Transverse colon (tissue), 4 donors: ENCODE measurements at regions not wholly inside any gene's neighbourhood (a gene's known extent, or its start where the extent isn't known, plus 50 kb on each side); places are given as distances from the start of the nearest gene placed in this dataset.
"Not testable (repeated sequence)": the region's sequence is repeated elsewhere in the genome, so short reads cannot be mapped to it uniquely, and the experiment has no call there.

Source experiments
- DNase-seq: peaks from one replicate; pipeline ENCODE4 v3.0.0-alpha.2; 2019
- H3K27ac ChIP-seq, 4 donors: fragments of 200-600 bp; sonication (generic); 2 replicates each; pipeline ENCODE4 v1.5.1; 2016 to 2018; ENCODE audit warnings: inconsistent platforms in 4 of 4
- H3K27me3 ChIP-seq: fragments of 200-600 bp; sonication (generic); 2 replicates; pipeline ENCODE4 v1.5.1; 2017; ENCODE audit warnings: inconsistent platforms
- H3K36me3 ChIP-seq, 4 donors: fragments of 200-600 bp; sonication (generic); 2 replicates each; pipeline ENCODE4 v1.5.1; 2017 to 2019; ENCODE audit warnings: inconsistent platforms in 4 of 4
- H3K4me1 ChIP-seq, 4 donors: fragments of 200-600 bp; sonication (generic); 2 replicates each; pipeline ENCODE4 v1.5.1; 2017 to 2020; ENCODE audit warnings: inconsistent platforms in 4 of 4
- H3K4me3 ChIP-seq, 4 donors: fragments of 200-600 bp; sonication (generic); 1 replicate in 1 of 4; 2 replicates in 3 of 4; pipeline versions ENCODE4 v1.5.1 to v1.6.1; 2017 to 2019; ENCODE audit warnings: inconsistent platforms in 4 of 4
- H3K9me3 ChIP-seq, 2 donors: fragments of 200-600 bp; sonication (generic); 2 replicates each; pipeline ENCODE4 v1.5.1; 2017 to 2019; ENCODE audit warnings: inconsistent platforms in 2 of 2
- EP300 ChIP-seq: sonication (generic); formaldehyde crosslinking; IDR thresholded peaks from one replicate; pipeline ENCODE4 v1.6.1; 2017; ENCODE audit warnings: antibody characterized with exemption, low read depth
- POLR2A ChIP-seq: fragments of 450-650 bp; IDR thresholded peaks from one replicate; pipeline ENCODE4 v1.6.1; 2016; ENCODE audit warnings: antibody characterized with exemption, mild to moderate bottlenecking, moderate library complexity
- POLR2AphosphoS5 ChIP-seq, 3 donors: sonication (generic); formaldehyde crosslinking; IDR thresholded peaks; one replicate each; pipeline ENCODE4 v1.6.1; 2016; ENCODE audit warnings: antibody characterized with exemption in 3 of 3
- WGBS, 2 donors: methylation state at CpG; one replicate each; pipeline ENCODE4 v1.1.5; 2018; ENCODE audit warnings: low coverage in 1 of 2; 5-methylcytosine and 5-hydroxymethylcytosine counted together
- in situ Hi-C, 4 donors: fragments of 200-750 bp; cut with MboI; loops; one replicate each; pipeline versions ENCODE4 v1.15.0 to v1.15.1; 2017; ENCODE audit warnings: low sequenced_read_pairs in 3 of 4, low pct_ligation_motif_present in 1 of 4, low pct_unique_long_range_greater_than_20kb in 1 of 4
- intact Hi-C: fragments of 100-400 bp; cut with DNase I; formaldehyde crosslinking; loops from one replicate; pipeline ENCODE4 v1.15.1; 2023; ENCODE audit warnings: low total_unique reads
- TF ChIP-seq, protein P1 (sequence below), 5 experiments: fragments of 200-600 bp in 3 of 5; fragments of 450-650 bp in 2 of 5; sonication (generic) in 3 of 5; IDR thresholded peaks; 1 replicate in 2 of 5; 2 replicates in 3 of 5; pipeline ENCODE4 v1.5.1; 2016 to 2017; ENCODE audit warnings: antibody characterized with exemption in 5 of 5, inconsistent platforms in 3 of 5, mild to moderate bottlenecking in 2 of 5, moderate library complexity in 1 of 5

DNA sequence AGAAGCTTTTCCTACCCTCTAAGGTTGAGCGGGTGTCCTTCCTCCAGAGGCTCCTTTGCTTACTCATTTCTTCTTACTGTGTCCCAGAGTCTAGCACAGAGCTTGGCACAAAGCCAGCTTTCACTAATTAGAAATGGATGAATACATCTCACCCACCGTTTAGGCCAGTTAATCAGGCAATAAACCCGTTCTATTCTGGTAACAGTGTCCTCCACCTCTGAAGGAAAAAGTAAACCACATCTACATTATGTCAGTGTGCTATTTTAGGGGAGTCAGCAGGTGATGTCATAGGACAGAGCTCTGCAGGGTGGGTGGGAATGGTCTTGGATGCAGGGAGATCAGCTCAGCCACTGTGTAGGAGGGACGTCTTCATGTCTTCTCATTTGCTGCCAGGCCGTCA lies 109.2 kb downstream of the OSTF1 start:
- intact Hi-C loops, result no loop called here
- Histone ChIP-seq H3K9me3 (no peaks in the 10 kb centered on the region), H3K27ac (no peak overlapping the region), H3K4me1 (no peaks in the 10 kb centered on the region), H3K27me3 (no peaks in the 10 kb centered on the region), H3K4me3 (no peak overlapping the region), H3K36me3 (no peaks in the 10 kb centered on the region)
- WGBS, 2 donors, result 45 to 56% methylated on average over 5 of the region's 5 CpGs
- DNase-seq, result no peak
- no peak for TF ChIP-seq EP300
- no peak for TF ChIP-seq POLR2A
- TF ChIP-seq POLR2AphosphoS5 (IDR thresholded peaks at IDR 0.05), result no peak
- TF ChIP-seq, protein P1, sequence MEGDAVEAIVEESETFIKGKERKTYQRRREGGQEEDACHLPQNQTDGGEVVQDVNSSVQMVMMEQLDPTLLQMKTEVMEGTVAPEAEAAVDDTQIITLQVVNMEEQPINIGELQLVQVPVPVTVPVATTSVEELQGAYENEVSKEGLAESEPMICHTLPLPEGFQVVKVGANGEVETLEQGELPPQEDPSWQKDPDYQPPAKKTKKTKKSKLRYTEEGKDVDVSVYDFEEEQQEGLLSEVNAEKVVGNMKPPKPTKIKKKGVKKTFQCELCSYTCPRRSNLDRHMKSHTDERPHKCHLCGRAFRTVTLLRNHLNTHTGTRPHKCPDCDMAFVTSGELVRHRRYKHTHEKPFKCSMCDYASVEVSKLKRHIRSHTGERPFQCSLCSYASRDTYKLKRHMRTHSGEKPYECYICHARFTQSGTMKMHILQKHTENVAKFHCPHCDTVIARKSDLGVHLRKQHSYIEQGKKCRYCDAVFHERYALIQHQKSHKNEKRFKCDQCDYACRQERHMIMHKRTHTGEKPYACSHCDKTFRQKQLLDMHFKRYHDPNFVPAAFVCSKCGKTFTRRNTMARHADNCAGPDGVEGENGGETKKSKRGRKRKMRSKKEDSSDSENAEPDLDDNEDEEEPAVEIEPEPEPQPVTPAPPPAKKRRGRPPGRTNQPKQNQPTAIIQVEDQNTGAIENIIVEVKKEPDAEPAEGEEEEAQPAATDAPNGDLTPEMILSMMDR (IDR thresholded peaks at IDR 0.05), result no peak
- in situ Hi-C loops, result no loop called here

DNA sequence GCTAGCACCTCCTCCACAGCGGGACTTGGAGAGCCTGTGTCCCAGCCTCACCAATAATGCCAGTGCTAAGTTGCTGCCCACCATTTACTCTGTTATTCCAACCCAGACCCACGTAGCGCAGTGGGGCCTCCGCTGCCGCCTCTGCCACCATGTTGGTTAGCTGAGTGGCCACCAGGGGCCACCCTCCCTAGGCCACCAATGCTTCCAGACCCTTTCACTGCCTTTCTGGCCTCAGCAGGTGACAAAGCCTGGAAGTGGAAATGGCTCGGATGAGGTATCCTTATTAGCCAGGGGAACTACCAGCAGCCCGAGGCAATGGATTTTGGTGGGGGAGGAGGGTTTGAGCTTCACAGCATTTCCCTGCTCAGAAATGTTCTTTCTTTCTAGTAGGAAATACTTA lies 110.1 kb downstream of the OSTF1 start:
- Histone ChIP-seq H3K27me3 (no peaks in the 10 kb centered on the region), H3K4me1 (no peaks in the 10 kb centered on the region), H3K27ac (no peak overlapping the region), H3K4me3 (no peak overlapping the region), H3K36me3 (no peaks in the 10 kb centered on the region), H3K9me3 (no peaks in the 10 kb centered on the region)
- WGBS, 2 donors, result 87 to 90% methylated on average over 3 to 7 of the region's 7 CpGs
- no peak for TF ChIP-seq POLR2A
- TF ChIP-seq, protein P1 (IDR thresholded peaks at IDR 0.05), result no peak
- no peak for TF ChIP-seq POLR2AphosphoS5 (IDR thresholded peaks at IDR 0.05)
- no peak for TF ChIP-seq EP300
- intact Hi-C loops, result no loop called here
- in situ Hi-C loops, result no loop called here
- DNase-seq, result no peak

GRCh38 chr9:75200892-75201470 lies 112.7 kb downstream of the OSTF1 start:
- intact Hi-C loops (no loop called here), in situ Hi-C loops (loop anchor here in 1 of 4 donors (5.0 kb wide), 1 partner anchor 36 kb away; no protein-coding TSS in a partner anchor)
- 72 to 80% methylated on average over 1 of the region's 1 CpG for WGBS, 2 donors

DNA sequence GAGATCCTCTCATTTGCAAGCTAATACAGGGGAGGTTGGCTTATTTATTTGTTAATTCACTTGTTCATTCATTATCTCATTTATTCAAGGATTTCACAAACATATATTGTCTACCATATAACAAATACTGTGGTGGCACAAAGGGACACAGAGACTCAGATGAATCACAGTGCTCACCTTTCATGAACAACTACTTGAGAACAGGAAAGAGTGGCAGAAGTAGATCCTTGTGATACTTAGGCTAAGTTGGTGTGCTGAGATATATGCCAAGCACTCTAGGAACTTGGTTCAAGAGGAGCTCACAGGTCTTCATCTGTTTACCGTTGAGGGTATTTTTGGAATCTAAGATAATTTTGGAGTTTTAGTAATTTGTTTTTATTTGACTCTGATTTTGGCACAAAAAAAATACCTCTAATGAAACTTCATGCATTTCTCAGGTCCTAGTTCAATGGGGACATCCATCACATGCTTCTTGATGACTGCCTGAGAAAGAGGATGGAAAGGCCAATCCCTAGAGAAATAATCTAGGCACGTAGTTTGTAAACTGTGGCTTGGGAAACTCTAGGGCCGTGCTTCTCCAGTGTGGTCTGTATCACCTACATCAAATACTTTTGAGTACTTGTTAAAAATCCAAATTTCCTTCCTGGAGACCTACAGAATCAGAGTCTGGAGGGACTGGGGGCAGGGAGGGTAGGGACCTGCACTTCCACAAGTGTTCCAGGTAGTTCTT lies 113.3 kb downstream of the OSTF1 start:
- H3K27me3 ChIP-seq, result no peaks in the 10 kb centered on the region
- no peaks in the 10 kb centered on the region for H3K36me3 ChIP-seq
- H3K27ac ChIP-seq, result no peak overlapping the region
- in situ Hi-C loops, result loop anchor here in 1 of 4 donors (5.0 kb wide), 1 partner anchor 36 kb away; no protein-coding TSS in a partner anchor
- intact Hi-C loops, result no loop called here
- TF ChIP-seq, protein P1 (IDR thresholded peaks at IDR 0.05), result no peak
- TF ChIP-seq POLR2AphosphoS5 (IDR thresholded peaks at IDR 0.05) (no peak), EP300 (no peak), POLR2A (no peak)
- H3K9me3 ChIP-seq, result no peaks in the 10 kb centered on the region
- no peaks in the 10 kb centered on the region for H3K4me1 ChIP-seq
- no peak overlapping the region for H3K4me3 ChIP-seq
- DNase-seq, result no peak
- 82 to 91% methylated on average over 1 to 3 of the region's 3 CpGs for WGBS, 2 donors

More at GRCh38 chr9:75200892-75201470, 112.7 kb downstream of the OSTF1 start:
- DNase-seq, result no peak
- Histone ChIP-seq H3K9me3 (no peaks in the 10 kb centered on the region), H3K27ac (no peak overlapping the region), H3K4me1 (no peaks in the 10 kb centered on the region), H3K4me3 (no peak overlapping the region), H3K27me3 (no peaks in the 10 kb centered on the region), H3K36me3 (no peaks in the 10 kb centered on the region)
- no peak for TF ChIP-seq POLR2AphosphoS5 (IDR thresholded peaks at IDR 0.05)
- no peak for TF ChIP-seq POLR2A
- no peak for TF ChIP-seq EP300
- TF ChIP-seq, protein P1 (IDR thresholded peaks at IDR 0.05), result peak; percentile 49 to 77 (median 69)

GRCh38 chr9:75207997-75208396 lies 119.7 kb downstream of the OSTF1 start:
- intact Hi-C loops, H3K36me3 ChIP-seq, in situ Hi-C loops, H3K27me3 ChIP-seq, H3K27ac ChIP-seq, H3K4me3 ChIP-seq, H3K9me3 ChIP-seq, H3K4me1 ChIP-seq: not testable (repeated sequence)
- whole genome bisulfite sequencing, 2 donors, result 73% methylated on average over 12 of the region's 12 CpGs; no CpG with 5 or more reads in 1 of the 2 donors
- DNase-seq, result peak; percentile 44
